AG04449 (cell line): ENCODE measurements at regions not wholly inside any gene's neighbourhood (a gene's known extent, or its start where the extent isn't known, plus 50 kb on each side); places are given as distances from the start of the nearest gene placed in this dataset.

Source experiments
- CTCF ChIA-PET: fragments of 350-600 bp; formaldehyde crosslinking; extraction: SDS; loops from one replicate; lab custom pipeline; 2021; ENCODE audit warnings: antibody characterized with exemption; lab: Yijun Ruan, JAX
- POLR2A ChIA-PET: fragments of 400-600, 350-600 bp; formaldehyde crosslinking; extraction: SDS; loops from one replicate; lab custom pipeline; 2020; ENCODE audit warnings: antibody characterized with exemption, inconsistent platforms; lab: Yijun Ruan, JAX
- DNase-seq: peaks from one replicate; pipeline ENCODE4 v3.0.0-alpha.2; 2010; ENCODE audit warnings: low read depth, low spot score
- H3K4me3 ChIP-seq: 2 replicates; pipeline ENCODE4 v1.5.1; 2011; ENCODE audit warnings: low read depth, mild to moderate bottlenecking, control low read depth, low read length
- TF ChIP-seq, protein P1 (sequence below): IDR thresholded peaks from one replicate; pipeline ENCODE4 v1.5.1; 2011; ENCODE audit warnings: mild to moderate bottlenecking, moderate library complexity, low read length, control low read depth, inconsistent platforms; ENCODE audit not compliant: insufficient read depth; ENCODE audit errors: missing control alignments

DNA sequence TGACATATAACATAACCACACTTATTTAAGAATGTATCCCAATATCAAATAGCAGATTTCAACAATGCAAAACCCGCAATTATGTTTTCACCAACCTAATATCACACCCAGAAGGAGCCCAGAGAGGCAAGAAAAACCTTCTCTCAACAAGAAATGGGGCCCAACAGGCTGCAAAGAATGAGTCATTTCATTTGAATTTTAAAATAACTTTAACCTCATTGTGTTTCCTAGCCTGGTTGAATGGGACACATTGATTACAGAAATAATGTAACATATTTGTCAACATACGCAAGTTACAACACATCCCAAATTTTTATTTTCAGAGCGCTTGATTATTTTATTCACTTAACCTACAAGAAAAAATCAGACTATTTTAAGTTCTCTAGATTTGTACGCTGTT lies 365.1 kb upstream of the SLCO3A1 start:
- no peak overlapping the region for H3K4me3 ChIP-seq
- CTCF ChIA-PET = no interaction called here
- TF ChIP-seq, protein P1, sequence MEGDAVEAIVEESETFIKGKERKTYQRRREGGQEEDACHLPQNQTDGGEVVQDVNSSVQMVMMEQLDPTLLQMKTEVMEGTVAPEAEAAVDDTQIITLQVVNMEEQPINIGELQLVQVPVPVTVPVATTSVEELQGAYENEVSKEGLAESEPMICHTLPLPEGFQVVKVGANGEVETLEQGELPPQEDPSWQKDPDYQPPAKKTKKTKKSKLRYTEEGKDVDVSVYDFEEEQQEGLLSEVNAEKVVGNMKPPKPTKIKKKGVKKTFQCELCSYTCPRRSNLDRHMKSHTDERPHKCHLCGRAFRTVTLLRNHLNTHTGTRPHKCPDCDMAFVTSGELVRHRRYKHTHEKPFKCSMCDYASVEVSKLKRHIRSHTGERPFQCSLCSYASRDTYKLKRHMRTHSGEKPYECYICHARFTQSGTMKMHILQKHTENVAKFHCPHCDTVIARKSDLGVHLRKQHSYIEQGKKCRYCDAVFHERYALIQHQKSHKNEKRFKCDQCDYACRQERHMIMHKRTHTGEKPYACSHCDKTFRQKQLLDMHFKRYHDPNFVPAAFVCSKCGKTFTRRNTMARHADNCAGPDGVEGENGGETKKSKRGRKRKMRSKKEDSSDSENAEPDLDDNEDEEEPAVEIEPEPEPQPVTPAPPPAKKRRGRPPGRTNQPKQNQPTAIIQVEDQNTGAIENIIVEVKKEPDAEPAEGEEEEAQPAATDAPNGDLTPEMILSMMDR = no peak
- POLR2A ChIA-PET = no interaction called here
- DNase-seq = no peak

DNA sequence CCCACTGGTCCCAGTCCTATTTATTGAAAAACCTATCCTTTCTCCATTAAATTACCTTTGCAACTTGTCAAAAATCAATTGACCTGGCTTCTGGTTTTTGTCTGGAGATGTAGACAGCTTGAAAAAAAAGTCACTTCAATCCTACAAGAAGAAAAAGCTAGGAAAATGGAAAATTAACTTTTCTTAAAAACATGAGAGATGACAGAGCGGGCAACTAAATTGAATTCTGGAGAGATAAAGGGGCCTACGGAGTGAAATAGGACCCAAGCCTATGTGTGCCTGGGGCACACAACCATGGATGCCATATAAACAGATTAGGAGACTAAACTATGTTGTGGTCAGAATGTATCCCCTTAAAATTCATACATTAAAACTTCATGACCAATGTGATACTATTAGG lies 363.3 kb upstream of the SLCO3A1 start:
- POLR2A ChIA-PET = no interaction called here
- H3K4me3 ChIP-seq = no peak overlapping the region
- CTCF ChIA-PET = no interaction called here
- no peak for DNase-seq
- TF ChIP-seq, protein P1 = no peak

DNA sequence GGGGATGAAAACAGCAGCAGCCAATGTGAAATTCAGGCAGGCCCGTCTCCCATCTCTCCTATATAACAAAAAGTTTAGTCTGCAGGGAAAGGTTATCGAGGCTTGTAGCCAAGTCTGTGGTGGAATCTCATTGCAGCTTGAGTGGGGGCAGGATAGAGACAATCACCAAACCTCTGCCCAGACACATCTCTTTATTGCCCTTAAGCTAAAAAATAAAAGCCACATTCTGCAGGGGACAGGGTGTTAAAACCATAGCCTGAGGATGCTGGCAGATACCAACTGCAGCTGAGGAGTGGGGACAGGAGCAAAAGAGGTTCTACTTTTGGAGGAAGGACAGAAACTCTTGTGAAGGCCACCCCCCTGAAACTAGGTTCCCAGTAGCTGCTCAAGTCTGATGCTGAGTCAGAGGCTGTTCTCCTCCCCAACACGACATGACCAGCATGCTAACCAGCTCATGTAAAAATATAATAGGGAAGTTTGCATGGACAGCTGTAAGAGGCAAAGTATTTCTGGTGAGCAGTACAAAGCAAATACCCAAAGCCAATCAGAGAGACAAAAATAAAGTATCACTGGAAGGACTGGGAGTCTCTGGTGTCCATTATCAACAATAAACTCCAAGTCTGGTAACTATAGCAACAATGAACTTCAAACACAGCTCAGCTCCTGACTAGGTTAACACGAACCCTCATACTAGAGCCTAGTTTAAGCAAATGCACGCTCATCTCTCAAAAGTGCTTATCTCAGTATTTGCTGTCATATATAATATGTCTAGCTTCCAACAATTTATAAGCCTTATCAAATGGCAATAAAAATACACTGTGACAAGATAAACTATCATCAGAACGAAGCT lies 362.2 kb upstream of the SLCO3A1 start:
- POLR2A ChIA-PET = interaction anchor here (0.5 kb wide), 1 partner anchor 682 kb away, joined by 4 read pairs; no protein-coding TSS in a partner anchor
- DNase-seq = no peak

DNA sequence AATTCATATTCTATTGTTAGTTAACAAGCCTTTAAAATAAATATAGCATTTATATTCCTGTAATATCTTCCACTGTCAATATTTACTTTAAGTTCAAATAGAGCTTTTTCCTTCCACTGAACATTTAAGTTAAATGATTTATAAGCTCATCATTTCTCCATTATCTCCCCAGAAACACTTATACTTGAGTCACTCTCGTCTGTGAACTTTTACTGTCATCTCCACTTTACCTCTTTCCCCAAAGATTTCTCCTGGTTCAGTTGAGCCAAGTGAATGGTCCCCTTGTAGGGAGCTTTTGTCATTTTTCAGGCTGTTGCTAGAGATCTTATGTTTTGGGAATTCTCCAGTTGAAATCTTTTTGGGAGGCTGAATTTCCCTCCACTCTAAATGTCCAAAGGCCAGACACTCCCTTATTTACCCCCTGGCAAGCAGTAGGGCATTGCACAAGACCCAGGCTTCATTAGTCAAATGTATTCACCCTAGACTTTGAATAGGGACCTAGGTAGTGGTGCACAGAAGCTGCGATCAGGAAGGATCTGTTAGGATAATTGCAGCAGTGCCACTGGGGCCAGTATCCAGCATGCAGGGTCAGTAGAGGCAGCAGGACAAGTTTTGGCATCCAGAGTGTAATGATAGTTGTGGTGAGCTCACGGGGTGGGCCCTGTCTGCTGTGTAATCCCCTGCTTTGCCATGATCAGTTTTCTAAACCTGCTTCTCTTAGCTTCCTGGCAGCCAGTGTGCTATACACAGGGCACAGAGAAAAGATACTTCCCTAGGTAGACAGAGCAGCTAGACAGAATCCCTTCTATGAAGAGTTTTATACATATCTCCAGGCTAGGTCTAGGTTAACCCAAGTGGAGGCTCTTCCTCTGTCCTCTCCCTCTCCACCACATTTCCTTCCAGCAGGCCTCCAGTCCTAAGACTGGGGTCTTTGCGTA lies 356.5 kb upstream of the SLCO3A1 start:
- no peak overlapping the region for H3K4me3 ChIP-seq
- DNase-seq = no peak
- ChIA-PET POLR2A (no interaction called here), CTCF (interaction anchor here (0.8 kb wide), 1 partner anchor 17 kb away, joined by 3 read pairs; no protein-coding TSS in a partner anchor)
- TF ChIP-seq, protein P1 = no peak

More for the DNA sequence above, 362.2 kb upstream of the SLCO3A1 start:
- TF ChIP-seq, protein P1 = no peak
- no peak overlapping the region for H3K4me3 ChIP-seq
- CTCF ChIA-PET = interaction anchor here (1.4 kb wide), 1 partner anchor 54 kb away, joined by 3 read pairs; no protein-coding TSS in a partner anchor

DNA sequence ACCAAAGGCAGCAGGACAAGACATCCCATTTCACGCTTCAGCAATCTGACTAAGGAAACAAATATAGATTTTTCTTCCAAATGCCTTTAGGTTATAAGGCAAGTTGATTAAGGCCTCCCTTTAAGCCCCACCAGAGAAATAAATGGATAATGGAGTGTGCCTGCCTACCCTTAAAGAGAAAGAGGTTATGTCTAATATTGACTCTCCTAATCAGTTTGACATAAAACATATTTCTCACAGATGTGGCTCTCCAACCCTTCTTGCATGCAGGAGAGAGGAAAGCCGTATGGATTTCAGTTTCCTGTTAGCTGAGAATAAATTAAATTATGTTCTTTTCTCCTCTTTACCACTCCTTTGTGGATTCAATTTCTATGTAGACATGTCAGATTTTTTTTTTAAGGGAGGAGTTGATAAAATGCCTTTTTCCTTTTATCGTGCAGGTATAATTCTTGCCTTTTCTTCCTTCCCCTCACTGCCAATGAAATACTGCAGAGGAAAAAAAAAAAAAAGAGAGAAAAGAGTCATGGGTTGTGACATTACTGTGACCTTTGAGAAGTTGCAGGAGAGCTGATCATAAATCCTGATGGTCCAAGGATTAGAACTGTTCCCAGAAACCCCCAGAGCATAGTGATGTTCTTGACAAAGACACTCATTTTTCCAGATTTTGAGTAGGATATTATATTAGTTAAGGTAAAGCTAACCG lies 355.3 kb upstream of the SLCO3A1 start:
- TF ChIP-seq, protein P1 = no peak
- ChIA-PET POLR2A (no interaction called here), CTCF (no interaction called here)
- DNase-seq = no peak
- H3K4me3 ChIP-seq = no peak overlapping the region

DNA sequence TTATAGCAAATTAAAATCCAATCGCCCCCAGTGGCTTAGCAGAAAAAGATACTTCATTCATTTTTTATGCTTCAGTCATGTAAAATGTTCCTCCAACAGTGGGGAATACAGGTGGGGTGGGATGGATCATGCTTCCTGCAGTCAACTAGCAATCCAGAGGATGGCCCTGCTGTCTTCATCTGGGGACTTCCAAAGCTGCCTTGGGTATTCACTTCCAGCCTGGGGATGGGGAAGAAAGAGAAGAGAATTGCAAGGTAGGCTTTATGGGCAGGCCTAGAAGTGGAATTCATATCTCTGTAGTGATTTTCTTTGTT lies 354.8 kb upstream of the SLCO3A1 start:
- POLR2A ChIA-PET = no interaction called here
- TF ChIP-seq, protein P1 = no peak
- CTCF ChIA-PET = no interaction called here
- no peak for DNase-seq
- no peak overlapping the region for H3K4me3 ChIP-seq
